Ascending aorta (tissue), 2 donors: ENCODE measurements at regions not wholly inside any gene's neighbourhood (a gene's known extent, or its start where the extent isn't known, plus 50 kb on each side); places are given as distances from the start of the nearest gene placed in this dataset.

Source experiments
- DNase-seq, 2 donors: peaks; one replicate each; pipeline ENCODE4 v3.0.0-alpha.2; 2019; ENCODE audit warnings: low spot score in 2 of 2
- H3K27ac ChIP-seq, 2 donors: fragments of 200-600 bp; sonication (generic); one replicate each; pipeline ENCODE4 v1.5.1; 2016 to 2017; ENCODE audit warnings: mild to moderate bottlenecking in 1 of 2
- H3K27me3 ChIP-seq: fragments of 200-600 bp; sonication (generic); one replicate; pipeline ENCODE4 v1.5.1; 2017
- H3K36me3 ChIP-seq, 2 donors: fragments of 200-600 bp; sonication (generic); one replicate each; pipeline ENCODE4 v1.5.1; 2016
- H3K4me1 ChIP-seq, 2 donors: fragments of 200-600 bp; sonication (generic); one replicate each; pipeline ENCODE4 v1.5.1; 2016 to 2017; ENCODE audit warnings: mild to moderate bottlenecking in 1 of 2
- H3K4me3 ChIP-seq, 2 donors: fragments of 200-600 bp; sonication (generic); one replicate each; pipeline ENCODE4 v1.5.1; 2016 to 2017; ENCODE audit warnings: mild to moderate bottlenecking in 1 of 2
- H3K9me3 ChIP-seq, 2 donors: fragments of 200-600 bp; sonication (generic); one replicate each; pipeline ENCODE4 v1.5.1; 2016
- intact Hi-C: fragments of 100-400 bp; cut with DNase I; formaldehyde crosslinking; loops from one replicate; pipeline ENCODE4 v1.15.1; 2023
- TF ChIP-seq, protein P1 (sequence below), 3 experiments: fragments of 200-600 bp in 2 of 3; fragments of 450-650 bp in 1 of 3; sonication (generic) in 2 of 3; IDR thresholded peaks; one replicate each; pipeline ENCODE4 v1.5.1; 2016 to 2019; ENCODE audit warnings: antibody characterized with exemption in 3 of 3, mild to moderate bottlenecking in 1 of 3, moderate library complexity in 1 of 3

DNA sequence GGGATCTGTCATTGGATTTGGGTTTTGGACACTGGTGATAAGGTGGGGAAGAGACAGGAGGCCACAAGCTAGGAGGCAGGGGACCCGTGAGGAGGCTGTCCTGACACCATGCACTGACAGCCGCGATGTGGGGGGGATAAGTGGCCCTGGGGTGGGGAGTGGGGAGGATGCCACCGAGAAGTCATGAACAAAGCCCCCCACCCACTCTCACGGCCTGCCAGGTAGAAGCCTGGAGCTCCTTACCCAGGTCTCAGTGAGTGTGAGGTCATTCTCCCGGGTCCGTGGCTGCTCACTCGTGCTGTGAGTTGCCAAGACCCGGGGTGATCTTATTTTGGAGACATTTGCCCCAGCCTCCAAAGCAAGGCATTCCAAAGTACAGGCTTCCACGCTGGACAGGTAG lies 165.9 kb upstream of the TNRC6C start:
- TF ChIP-seq, protein P1, sequence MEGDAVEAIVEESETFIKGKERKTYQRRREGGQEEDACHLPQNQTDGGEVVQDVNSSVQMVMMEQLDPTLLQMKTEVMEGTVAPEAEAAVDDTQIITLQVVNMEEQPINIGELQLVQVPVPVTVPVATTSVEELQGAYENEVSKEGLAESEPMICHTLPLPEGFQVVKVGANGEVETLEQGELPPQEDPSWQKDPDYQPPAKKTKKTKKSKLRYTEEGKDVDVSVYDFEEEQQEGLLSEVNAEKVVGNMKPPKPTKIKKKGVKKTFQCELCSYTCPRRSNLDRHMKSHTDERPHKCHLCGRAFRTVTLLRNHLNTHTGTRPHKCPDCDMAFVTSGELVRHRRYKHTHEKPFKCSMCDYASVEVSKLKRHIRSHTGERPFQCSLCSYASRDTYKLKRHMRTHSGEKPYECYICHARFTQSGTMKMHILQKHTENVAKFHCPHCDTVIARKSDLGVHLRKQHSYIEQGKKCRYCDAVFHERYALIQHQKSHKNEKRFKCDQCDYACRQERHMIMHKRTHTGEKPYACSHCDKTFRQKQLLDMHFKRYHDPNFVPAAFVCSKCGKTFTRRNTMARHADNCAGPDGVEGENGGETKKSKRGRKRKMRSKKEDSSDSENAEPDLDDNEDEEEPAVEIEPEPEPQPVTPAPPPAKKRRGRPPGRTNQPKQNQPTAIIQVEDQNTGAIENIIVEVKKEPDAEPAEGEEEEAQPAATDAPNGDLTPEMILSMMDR (IDR thresholded peaks at IDR 0.05) = no peak
- H3K9me3 ChIP-seq = no peaks in the 10 kb centered on the region
- no peak overlapping the region for H3K4me3 ChIP-seq
- H3K27me3 ChIP-seq = no peaks in the 10 kb centered on the region
- H3K27ac ChIP-seq = no peak overlapping the region
- H3K36me3 ChIP-seq = no peaks in the 10 kb centered on the region
- intact Hi-C loops = no loop called here
- no peak for DNase-seq
- H3K4me1 ChIP-seq = peaks cover 6 to 15% of the 10 kb centered on the region in 2 donors

- Histone ChIP-seq H3K4me1 (peaks cover 6 to 15% of the 10 kb centered on the region in 2 donors), H3K4me3 (no peak overlapping the region), H3K36me3 (no peaks in the 10 kb centered on the region), H3K9me3 (no peaks in the 10 kb centered on the region), H3K27me3 (no peaks in the 10 kb centered on the region), H3K27ac (no peak overlapping the region)
- no peak for DNase-seq
- intact Hi-C loops = no loop called here
- TF ChIP-seq, protein P1 (IDR thresholded peaks at IDR 0.05) = no peak
Observed at GRCh38 chr17:77793146-77793970, 165.1 kb upstream of the TNRC6C start.

GRCh38 chr17:77793971-77794235 lies 164.6 kb upstream of the TNRC6C start:
- peaks cover 6 to 15% of the 10 kb centered on the region in 2 donors for H3K4me1 ChIP-seq
- no peak overlapping the region for H3K4me3 ChIP-seq
- no peaks in the 10 kb centered on the region for H3K36me3 ChIP-seq
- no peaks in the 10 kb centered on the region for H3K27me3 ChIP-seq
- intact Hi-C loops = no loop called here
- H3K27ac ChIP-seq = no peak overlapping the region
- TF ChIP-seq, protein P1 (IDR thresholded peaks at IDR 0.05) = no peak
- DNase-seq = no peak
- no peaks in the 10 kb centered on the region for H3K9me3 ChIP-seq

DNA sequence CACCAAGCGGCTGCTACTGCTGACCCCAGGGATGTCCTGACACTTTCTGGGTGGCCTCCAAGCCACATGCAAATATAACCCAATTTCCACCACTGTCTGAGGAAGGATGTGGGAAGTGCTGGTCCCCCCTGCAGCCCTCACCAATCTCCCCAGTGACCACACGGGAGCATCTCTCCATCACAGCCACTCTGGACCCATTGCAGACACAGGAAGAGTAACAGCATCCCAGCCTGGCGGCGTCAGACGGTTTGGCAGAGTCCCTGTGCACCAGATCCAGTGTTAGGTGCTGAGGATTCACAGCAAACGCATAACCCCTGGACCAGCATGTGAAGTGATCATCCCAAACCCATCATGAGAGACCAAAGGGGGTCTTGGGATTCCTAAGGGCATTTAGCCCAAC lies 163.7 kb upstream of the TNRC6C start:
- Histone ChIP-seq H3K9me3 (no peaks in the 10 kb centered on the region), H3K4me1 (peaks cover 6 to 15% of the 10 kb centered on the region in 2 donors), H3K4me3 (no peak overlapping the region), H3K27ac (peak overlapping the region; percentile 81 to 88), H3K36me3 (no peaks in the 10 kb centered on the region), H3K27me3 (no peaks in the 10 kb centered on the region)
- no peak for DNase-seq
- TF ChIP-seq, protein P1 (IDR thresholded peaks at IDR 0.05) = no peak
- intact Hi-C loops = loop anchor here (5.0 kb wide), 1 partner anchor 92 kb away; no protein-coding TSS in a partner anchor

- intact Hi-C loops = loop anchor here (1.0 to 5.0 kb wide), 4 partner anchors 15 to 92 kb away; no protein-coding TSS in a partner anchor
- TF ChIP-seq, protein P1 (IDR thresholded peaks at IDR 0.05) = no peak
- Histone ChIP-seq H3K4me1 (peaks cover 6 to 15% of the 10 kb centered on the region in 2 donors), H3K36me3 (no peaks in the 10 kb centered on the region), H3K27ac (peak overlapping the region; percentile 81 to 88), H3K27me3 (no peaks in the 10 kb centered on the region), H3K4me3 (no peak overlapping the region), H3K9me3 (no peaks in the 10 kb centered on the region)
- DNase-seq = no peak
Observed at GRCh38 chr17:77795685-77796084, 162.8 kb upstream of the TNRC6C start.
